Left ventricle myocardium inferior (tissue), 1 donor: ENCODE measurements at regions not wholly inside any gene's neighbourhood (a gene's known extent, or its start where the extent isn't known, plus 50 kb on each side); places are given as distances from the start of the nearest gene placed in this dataset.
"Not testable (repeated sequence)": the region's sequence is repeated elsewhere in the genome, so short reads cannot be mapped to it uniquely, and the experiment has no call there.

Source experiments
- DNase-seq: peaks from one replicate; pipeline ENCODE4 v3.0.0-alpha.2; 2020
- H3K27ac ChIP-seq: fragments of 200-600 bp; replicated peaks from 2 replicates; pipeline ENCODE4 v1.8.0; 2021
- H3K27me3 ChIP-seq: fragments of 200-600 bp; 2 replicates; pipeline ENCODE4 v1.8.0; 2021; ENCODE audit warnings: low read depth
- H3K36me3 ChIP-seq: fragments of 200-600 bp; 2 replicates; pipeline ENCODE4 v1.8.0; 2021
- H3K4me1 ChIP-seq: fragments of 200-600 bp; 2 replicates; pipeline ENCODE4 v1.8.0; 2021
- H3K4me3 ChIP-seq: fragments of 200-600 bp; 2 replicates; pipeline ENCODE4 v1.8.0; 2021; ENCODE audit warnings: mild to moderate bottlenecking, moderate library complexity
- H3K9me3 ChIP-seq: fragments of 200-600 bp; replicated peaks from 2 replicates; pipeline ENCODE4 v1.8.0; 2021
- intact Hi-C: fragments of 100-400 bp; cut with micrococcal nuclease; formaldehyde crosslinking; loops from one replicate; pipeline ENCODE4 v1.11.0; 2022
- TF ChIP-seq, protein P1 (sequence below): fragments of 200-600 bp; IDR thresholded peaks from 2 replicates; pipeline ENCODE4 v1.8.0; 2021; ENCODE audit warnings: antibody characterized with exemption, mild to moderate bottlenecking, borderline replicate concordance
- donor health status: DM: no; HTN: yes; CAD: no; lungs with severe emphysema.

DNA sequence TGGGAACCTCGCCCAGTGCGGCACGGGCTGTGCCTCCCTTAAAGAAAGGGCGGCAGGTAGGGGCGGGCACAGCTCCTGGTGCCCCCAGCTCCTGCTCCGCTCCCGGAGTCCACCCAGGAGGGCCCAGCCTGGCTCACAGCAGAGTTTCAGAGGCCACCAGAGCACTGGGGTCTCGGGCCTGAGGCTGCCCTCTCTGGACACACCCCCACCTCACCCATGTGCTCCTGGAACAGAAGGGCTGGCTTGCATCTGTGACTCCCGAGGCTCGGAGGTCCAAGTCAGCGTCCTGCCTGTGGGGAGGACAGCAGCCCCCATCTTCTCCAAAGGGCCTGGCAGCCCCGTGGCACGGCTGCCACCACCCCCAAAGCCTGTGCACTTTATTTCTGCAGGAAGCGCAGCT is 62.7 kb downstream of the RBFOX3 start:
- TF ChIP-seq, protein P1, sequence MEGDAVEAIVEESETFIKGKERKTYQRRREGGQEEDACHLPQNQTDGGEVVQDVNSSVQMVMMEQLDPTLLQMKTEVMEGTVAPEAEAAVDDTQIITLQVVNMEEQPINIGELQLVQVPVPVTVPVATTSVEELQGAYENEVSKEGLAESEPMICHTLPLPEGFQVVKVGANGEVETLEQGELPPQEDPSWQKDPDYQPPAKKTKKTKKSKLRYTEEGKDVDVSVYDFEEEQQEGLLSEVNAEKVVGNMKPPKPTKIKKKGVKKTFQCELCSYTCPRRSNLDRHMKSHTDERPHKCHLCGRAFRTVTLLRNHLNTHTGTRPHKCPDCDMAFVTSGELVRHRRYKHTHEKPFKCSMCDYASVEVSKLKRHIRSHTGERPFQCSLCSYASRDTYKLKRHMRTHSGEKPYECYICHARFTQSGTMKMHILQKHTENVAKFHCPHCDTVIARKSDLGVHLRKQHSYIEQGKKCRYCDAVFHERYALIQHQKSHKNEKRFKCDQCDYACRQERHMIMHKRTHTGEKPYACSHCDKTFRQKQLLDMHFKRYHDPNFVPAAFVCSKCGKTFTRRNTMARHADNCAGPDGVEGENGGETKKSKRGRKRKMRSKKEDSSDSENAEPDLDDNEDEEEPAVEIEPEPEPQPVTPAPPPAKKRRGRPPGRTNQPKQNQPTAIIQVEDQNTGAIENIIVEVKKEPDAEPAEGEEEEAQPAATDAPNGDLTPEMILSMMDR, result no peak
- H3K36me3 ChIP-seq, result no peaks in the 10 kb centered on the region
- DNase-seq, result no peak
- H3K27me3 ChIP-seq, result peaks cover 62% of the 10 kb centered on the region
- no peaks in the 10 kb centered on the region for H3K4me1 ChIP-seq
- intact Hi-C loops, result no loop called here
- peaks cover 15% of the 10 kb centered on the region for H3K9me3 ChIP-seq
- no peak overlapping the region for H3K4me3 ChIP-seq
- H3K27ac ChIP-seq, result no peak overlapping the region

DNA sequence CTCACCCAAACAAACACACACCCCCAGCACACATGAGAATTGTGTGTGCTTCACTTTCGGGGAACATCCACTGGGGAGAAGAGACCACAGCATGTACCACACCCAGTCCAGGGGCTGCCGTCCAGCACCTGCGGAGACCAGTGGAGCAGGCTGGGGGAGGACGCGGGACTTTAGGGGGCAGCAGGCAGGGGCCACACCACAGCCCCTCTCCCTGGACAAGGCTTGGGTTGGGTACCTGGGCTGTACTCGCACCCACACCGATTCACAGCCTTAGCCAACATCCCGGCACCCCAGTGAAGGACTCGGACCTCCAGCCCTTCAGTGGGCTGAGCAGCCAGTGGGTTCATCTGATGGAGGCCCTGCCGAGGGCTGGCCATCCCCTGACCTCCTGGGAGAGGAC is 63.3 kb downstream of the RBFOX3 start:
- intact Hi-C loops, result no loop called here
- peaks cover 67% of the 10 kb centered on the region for H3K27me3 ChIP-seq

DNA sequence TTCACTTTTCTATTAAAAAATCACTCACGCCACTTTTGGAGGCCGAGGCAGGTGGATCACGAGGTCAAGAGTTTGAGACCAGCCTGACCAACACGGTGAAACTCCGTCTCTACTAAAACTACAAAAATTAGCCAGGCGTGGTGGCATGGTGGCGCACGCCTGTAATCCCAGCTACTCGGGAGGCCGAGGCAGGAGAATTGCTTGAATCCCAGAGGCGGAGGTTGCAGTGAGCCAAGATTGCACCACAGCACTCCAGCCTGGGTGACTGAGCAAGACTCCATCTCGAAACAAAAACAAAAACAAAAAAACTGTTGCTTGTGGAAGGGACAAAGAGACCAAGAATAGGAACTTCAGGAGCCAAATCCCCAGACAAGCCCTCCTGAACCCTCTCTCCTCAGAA is 63.7 kb downstream of the RBFOX3 start:
- H3K9me3 ChIP-seq, DNase-seq, H3K4me3 ChIP-seq, H3K36me3 ChIP-seq, H3K4me1 ChIP-seq, intact Hi-C loops, H3K27ac ChIP-seq: not testable (repeated sequence)
- H3K27me3 ChIP-seq, result peaks cover 71% of the 10 kb centered on the region

More for the DNA sequence above, 63.3 kb downstream of the RBFOX3 start:
- TF ChIP-seq, protein P1, result no peak
- DNase-seq, result no peak
- Histone ChIP-seq H3K9me3 (peaks cover 9% of the 10 kb centered on the region), H3K4me1 (no peaks in the 10 kb centered on the region), H3K4me3 (no peak overlapping the region), H3K36me3 (no peaks in the 10 kb centered on the region), H3K27ac (no peak overlapping the region)

DNA sequence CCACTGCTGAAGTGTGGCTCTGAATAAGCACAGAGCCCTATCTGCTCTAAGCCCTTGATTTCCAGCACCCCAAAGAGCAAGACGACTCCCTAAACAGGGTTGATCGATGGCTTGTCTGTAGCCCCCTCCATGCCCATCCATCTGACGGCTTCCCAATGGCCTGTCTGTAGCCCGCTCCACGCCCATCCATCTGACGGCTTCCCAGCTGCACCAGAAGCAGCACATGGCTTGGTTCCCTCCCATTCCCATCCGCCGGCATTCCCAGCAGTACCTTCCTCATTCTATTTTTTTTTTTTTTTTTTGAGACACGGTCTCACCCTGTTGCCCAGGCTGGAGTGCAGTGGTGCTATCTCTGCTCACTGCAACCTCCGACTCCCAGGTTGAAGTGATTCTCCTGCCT is 64.5 kb downstream of the RBFOX3 start:
- H3K36me3 ChIP-seq, result no peaks in the 10 kb centered on the region
- intact Hi-C loops, result no loop called here
- no peak overlapping the region for H3K27ac ChIP-seq
- H3K9me3 ChIP-seq, result no peaks in the 10 kb centered on the region
- TF ChIP-seq, protein P1, result no peak
- H3K27me3 ChIP-seq, result peaks cover 79% of the 10 kb centered on the region
- no peak for DNase-seq
- H3K4me1 ChIP-seq, result no peaks in the 10 kb centered on the region
- H3K4me3 ChIP-seq, result no peak overlapping the region

DNA sequence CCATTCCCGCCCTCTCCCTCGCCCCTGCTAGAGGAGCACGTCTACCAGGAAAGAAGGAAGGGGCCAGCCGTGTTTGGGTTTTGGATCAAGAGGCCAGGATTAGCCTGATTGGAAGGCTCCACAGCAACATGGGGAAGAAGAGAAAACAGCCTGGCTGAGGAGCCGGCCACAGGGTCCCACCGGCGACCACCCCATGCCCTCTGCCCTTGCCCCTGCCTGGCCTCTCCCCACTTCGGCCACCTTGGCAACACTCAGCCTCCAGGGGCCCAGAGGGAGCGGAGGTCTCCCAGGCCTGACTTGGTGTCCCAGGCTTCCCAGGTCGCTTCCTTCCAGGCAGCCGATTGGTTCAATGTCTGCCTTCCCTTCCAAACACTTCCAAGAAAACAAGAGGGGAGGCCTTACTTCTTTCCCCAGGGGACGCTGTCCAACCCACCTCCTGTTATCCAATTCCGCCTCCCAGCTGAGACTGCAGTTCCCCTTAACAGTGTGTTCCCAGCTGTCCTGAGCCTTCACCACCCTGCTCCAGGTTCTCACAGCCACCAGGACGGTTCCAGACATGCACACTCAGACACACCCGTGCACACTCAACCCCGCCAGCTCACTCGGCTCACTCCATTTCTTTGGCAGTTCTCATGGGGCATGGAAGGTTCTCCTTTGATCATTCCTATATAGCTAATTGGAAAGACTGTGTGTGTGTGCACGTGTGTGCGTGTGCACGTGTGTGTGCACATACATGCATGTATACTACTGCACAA is 65.4 kb downstream of the RBFOX3 start:
- no peak for DNase-seq
- TF ChIP-seq, protein P1, result no peak
- Histone ChIP-seq H3K27ac (no peak overlapping the region), H3K36me3 (no peaks in the 10 kb centered on the region), H3K4me3 (no peak overlapping the region), H3K4me1 (no peaks in the 10 kb centered on the region), H3K9me3 (no peaks in the 10 kb centered on the region), H3K27me3 (peaks cover 85% of the 10 kb centered on the region)
- intact Hi-C loops, result no loop called here

DNA sequence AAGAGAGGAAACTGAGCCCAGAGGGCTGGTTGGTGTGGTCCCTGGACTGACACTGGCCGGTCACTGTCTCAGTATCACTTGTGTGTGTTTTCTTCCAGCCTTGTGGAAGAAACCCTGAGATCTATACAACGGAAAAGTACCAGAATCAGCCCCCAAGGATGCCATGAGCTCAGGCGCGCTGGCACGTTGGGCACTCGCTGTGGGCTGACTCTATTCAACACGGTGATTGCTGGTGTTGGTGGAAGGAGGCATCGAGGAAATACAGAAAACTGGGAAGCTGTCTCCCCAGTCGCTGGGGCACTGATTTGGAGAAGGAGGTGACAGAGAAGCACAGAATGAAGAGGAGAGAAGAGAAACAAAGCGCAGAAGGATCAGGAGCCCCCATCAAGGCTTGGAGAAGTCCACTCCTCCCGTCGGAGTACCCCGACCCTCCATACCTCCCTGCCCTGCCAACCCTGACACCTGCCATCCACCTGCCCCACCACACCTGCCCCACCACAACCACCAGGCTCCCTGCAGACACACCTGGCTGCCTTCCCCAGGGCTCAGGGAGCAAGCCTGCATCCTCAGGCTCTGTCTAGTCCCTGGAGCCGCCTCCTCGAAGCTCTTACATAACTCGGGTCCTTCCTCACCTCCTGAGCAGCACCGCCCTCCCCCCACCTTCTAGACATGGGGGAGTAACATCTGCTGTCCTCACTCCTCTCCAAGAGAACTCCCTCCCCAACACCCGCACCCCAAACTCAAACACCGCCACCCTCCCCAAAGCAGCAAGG is 66.5 kb downstream of the RBFOX3 start:
- DNase-seq, result no peak
- no peak overlapping the region for H3K27ac ChIP-seq
- no peaks in the 10 kb centered on the region for H3K9me3 ChIP-seq
- no peaks in the 10 kb centered on the region for H3K4me1 ChIP-seq
- TF ChIP-seq, protein P1, result no peak
- H3K36me3 ChIP-seq, result no peaks in the 10 kb centered on the region
- H3K27me3 ChIP-seq, result peaks cover 96% of the 10 kb centered on the region
- no peak overlapping the region for H3K4me3 ChIP-seq
- intact Hi-C loops, result no loop called here
